ENCODE measurements at regions not wholly inside any gene's neighbourhood (a gene's known extent, or its start where the extent isn't known, plus 50 kb on each side); places are given as distances from the start of the nearest gene placed in this dataset.
"Not testable (repeated sequence)": the region's sequence is repeated elsewhere in the genome, so short reads cannot be mapped to it uniquely, and the experiment has no call there.

GRCh38 chr10:38209332-38209731 lies 115.2 kb downstream of the ZNF37A start:
- DNase-seq: no peak

- not testable (repeated sequence) for DNase-seq
Observed at GRCh38 chr10:38209748-38210147, 115.6 kb downstream of the ZNF37A start.

GRCh38 chr10:38212460-38212859 lies 118.3 kb downstream of the ZNF37A start:
- no peak for DNase-seq

GRCh38 chr10:38226385-38226784 lies 132.2 kb downstream of the ZNF37A start:
- no peak for DNase-seq

- DNase-seq: no peak
Observed at GRCh38 chr10:38228394-38228793, 134.3 kb downstream of the ZNF37A start.

GRCh38 chr10:38238479-38238878 lies 144.3 kb downstream of the ZNF37A start:
- DNase-seq: not testable (repeated sequence)

- DNase-seq: not testable (repeated sequence)
Observed at GRCh38 chr10:38242061-38242649, 148.0 kb downstream of the ZNF37A start.

GRCh38 chr10:38248113-38248512 lies 154.0 kb downstream of the ZNF37A start:
- not testable (repeated sequence) for DNase-seq

- not testable (repeated sequence) for DNase-seq
Observed at GRCh38 chr10:38252551-38252950, 158.4 kb downstream of the ZNF37A start.

- not testable (repeated sequence) for DNase-seq
Observed at GRCh38 chr10:38267555-38267954, 173.4 kb downstream of the ZNF37A start.

- DNase-seq: not testable (repeated sequence)
Observed at GRCh38 chr10:38271031-38271430, 176.9 kb downstream of the ZNF37A start.

- not testable (repeated sequence) for DNase-seq
Observed at GRCh38 chr10:38274879-38275278, 180.7 kb downstream of the ZNF37A start.

- DNase-seq: not testable (repeated sequence)
Observed at GRCh38 chr10:38292560-38292959, 198.4 kb downstream of the ZNF37A start.

- DNase-seq: not testable (repeated sequence)
Observed at GRCh38 chr10:38310111-38310510, 216.0 kb downstream of the ZNF37A start.

GRCh38 chr10:38315090-38315805 lies 221.1 kb downstream of the ZNF37A start:
- not testable (repeated sequence) for DNase-seq

GRCh38 chr10:38321393-38321792 lies 227.3 kb downstream of the ZNF37A start:
- DNase-seq: not testable (repeated sequence)

- DNase-seq: not testable (repeated sequence)
Observed at GRCh38 chr10:38330306-38330705, 236.2 kb downstream of the ZNF37A start.

- not testable (repeated sequence) for DNase-seq
Observed at GRCh38 chr10:38331106-38331505, 237.0 kb downstream of the ZNF37A start.

- not testable (repeated sequence) for DNase-seq
Observed at GRCh38 chr10:38333699-38334098, 239.6 kb downstream of the ZNF37A start.

GRCh38 chr10:38350645-38351044 lies 256.5 kb downstream of the ZNF37A start:
- not testable (repeated sequence) for DNase-seq

- DNase-seq: not testable (repeated sequence)
Observed at GRCh38 chr10:38354410-38354809, 260.3 kb downstream of the ZNF37A start.

GRCh38 chr10:38355911-38356526 lies 261.9 kb downstream of the ZNF37A start:
- peak; percentile 69 for DNase-seq

- DNase-seq: not testable (repeated sequence)
Observed at GRCh38 chr10:38356527-38356926, 262.4 kb downstream of the ZNF37A start.

GRCh38 chr10:38362514-38362913 lies 268.4 kb downstream of the ZNF37A start:
- DNase-seq: not testable (repeated sequence)
